H9 (cell line): ENCODE measurements at regions not wholly inside any gene's neighbourhood (a gene's known extent, or its start where the extent isn't known, plus 50 kb on each side); places are given as distances from the start of the nearest gene placed in this dataset.

ENCODE experiments used
- DNase-seq: peaks from one replicate; pipeline ENCODE4 v3.0.0-alpha.2; 2017
- H2AFZ ChIP-seq: one replicate; pipeline ENCODE4 v1.6.1; 2013; ENCODE audit warnings: mild to moderate bottlenecking, low read length, control low read depth, moderate library complexity
- H2AK5ac ChIP-seq: 2 replicates; pipeline ENCODE4 v1.6.1; 2013; ENCODE audit warnings: low read length, control low read depth, mixed read lengths; ENCODE audit not compliant: insufficient read length
- H2BK120ac ChIP-seq: one replicate; pipeline ENCODE4 v1.6.1; 2013; ENCODE audit warnings: low read depth, mild to moderate bottlenecking, low read length, control low read depth, inconsistent platforms; ENCODE audit not compliant: poor library complexity, severe bottlenecking
- H2BK12ac ChIP-seq: 2 replicates; pipeline ENCODE4 v1.6.1; 2013; ENCODE audit warnings: low read length, control low read depth, mixed read lengths, low read depth; ENCODE audit not compliant: insufficient read length
- H2BK15ac ChIP-seq: 2 replicates; pipeline ENCODE4 v1.6.1; 2013; ENCODE audit warnings: low read depth, low read length, control low read depth
- H2BK20ac ChIP-seq: one replicate; pipeline ENCODE4 v1.6.1; 2013; ENCODE audit warnings: low read depth, mild to moderate bottlenecking, low read length, control low read depth, inconsistent platforms; ENCODE audit not compliant: poor library complexity, severe bottlenecking
- H2BK5ac ChIP-seq: 2 replicates; pipeline ENCODE4 v1.6.1; 2013; ENCODE audit warnings: low read length, control low read depth, mixed read lengths; ENCODE audit not compliant: insufficient read length
- H3K14ac ChIP-seq: 2 replicates; pipeline ENCODE4 v1.6.1; 2013; ENCODE audit warnings: low read length, control low read depth; ENCODE audit not compliant: insufficient read depth
- H3K18ac ChIP-seq: 2 replicates; pipeline ENCODE4 v1.6.1; 2013; ENCODE audit warnings: low read depth, mild to moderate bottlenecking, mixed read lengths, low read length, control low read depth; ENCODE audit not compliant: insufficient read length
- H3K23ac ChIP-seq: 2 replicates; pipeline ENCODE4 v1.6.1; 2013; ENCODE audit warnings: low read length, control low read depth, mixed read lengths, low read depth; ENCODE audit not compliant: insufficient read length
- H3K23me2 ChIP-seq: 2 replicates; pipeline ENCODE4 v1.6.1; 2013; ENCODE audit warnings: low read depth, mild to moderate bottlenecking, mixed read lengths, low read length, control low read depth; ENCODE audit not compliant: insufficient read length, poor library complexity, severe bottlenecking
- H3K27ac ChIP-seq: 2 replicates; pipeline ENCODE4 v1.5.1; 2013; ENCODE audit warnings: low read length, control low read depth, mixed read lengths, low read depth; ENCODE audit not compliant: insufficient read length
- H3K27me3 ChIP-seq: 2 replicates; pipeline ENCODE4 v1.6.1; 2013; ENCODE audit warnings: low read length, control low read depth, inconsistent platforms; ENCODE audit not compliant: insufficient read depth
- H3K4ac ChIP-seq: 2 replicates; pipeline ENCODE4 v1.6.1; 2013; ENCODE audit warnings: low read depth, mild to moderate bottlenecking, control low read depth, inconsistent platforms, low read length, moderate library complexity
- H3K4me1 ChIP-seq: 2 replicates; pipeline ENCODE4 v1.6.1; 2013; ENCODE audit warnings: low read length, control low read depth, inconsistent platforms; ENCODE audit not compliant: insufficient read depth
- H3K4me2 ChIP-seq: 2 replicates; pipeline ENCODE4 v1.6.1; 2013; ENCODE audit warnings: low read length, control low read depth, mixed read lengths; ENCODE audit not compliant: insufficient read length, insufficient read depth
- H3K56ac ChIP-seq: 2 replicates; pipeline ENCODE4 v1.6.1; 2013; ENCODE audit warnings: low read depth, mild to moderate bottlenecking, mixed read lengths, low read length, control low read depth; ENCODE audit not compliant: insufficient read length
- H3K79me1 ChIP-seq: 2 replicates; pipeline ENCODE4 v1.6.1; 2013; ENCODE audit warnings: low read depth, mild to moderate bottlenecking, moderate library complexity, low read length, control low read depth, inconsistent platforms; ENCODE audit not compliant: insufficient read depth, poor library complexity, severe bottlenecking
- H3K79me2 ChIP-seq: 2 replicates; pipeline ENCODE4 v1.6.1; 2013; ENCODE audit warnings: low read length, control low read depth, inconsistent platforms; ENCODE audit not compliant: insufficient read depth
- H3K9ac ChIP-seq: 2 replicates; pipeline ENCODE4 v1.6.1; 2013; ENCODE audit warnings: low read length, control low read depth, mixed read lengths; ENCODE audit not compliant: insufficient read length; ENCODE audit errors: extremely low read depth
- H3K9me3 ChIP-seq: one replicate; pipeline ENCODE4 v1.6.1; 2013; ENCODE audit warnings: low read depth, low read length, inconsistent platforms; ENCODE audit not compliant: control insufficient read depth
- H3T11ph ChIP-seq: one replicate; pipeline ENCODE4 v1.6.1; 2013; ENCODE audit warnings: mild to moderate bottlenecking, low read length, control low read depth, inconsistent platforms
- H4K20me1 ChIP-seq: one replicate; pipeline ENCODE4 v1.6.1; 2013; ENCODE audit not compliant: control insufficient read depth, insufficient read length, insufficient read depth
- H4K5ac ChIP-seq: 2 replicates; pipeline ENCODE4 v1.6.1; 2013; ENCODE audit warnings: low read depth, mild to moderate bottlenecking, mixed read lengths, low read length, control low read depth; ENCODE audit not compliant: insufficient read length
- H4K8ac ChIP-seq: replicated peaks from 2 replicates; pipeline ENCODE4 v1.6.1; 2013; ENCODE audit warnings: low read length, control low read depth, mixed read lengths, low read depth; ENCODE audit not compliant: insufficient read length
- H4K91ac ChIP-seq: 2 replicates; pipeline ENCODE4 v1.6.1; 2013; ENCODE audit warnings: low read depth, mild to moderate bottlenecking, moderate library complexity, mixed read lengths, low read length, control low read depth; ENCODE audit not compliant: insufficient read length
- H3K27ac Mint-ChIP-seq, 3 experiments: 2 replicates in 2 of 3; 3 replicates in 1 of 3; pipeline ENCODE4 v1.8.0; 2020 to 2021; ENCODE audit warnings: mixed read lengths in 3 of 3, mild to moderate bottlenecking in 1 of 3, moderate library complexity in 1 of 3
- H3K27me3 Mint-ChIP-seq: 2 replicates; pipeline ENCODE4 v1.8.0; 2021; ENCODE audit warnings: low read depth, mild to moderate bottlenecking, moderate library complexity, mixed read lengths
- H3K36me3 Mint-ChIP-seq, 3 experiments: 2 replicates in 2 of 3; 3 replicates in 1 of 3; pipeline ENCODE4 v1.8.0; 2020 to 2021; ENCODE audit warnings: low read depth in 3 of 3, mixed read lengths in 3 of 3; ENCODE audit not compliant: insufficient read depth in 1 of 3
- H3K4me1 Mint-ChIP-seq, 2 experiments: 2 replicates each; pipeline ENCODE4 v1.8.0; 2020; ENCODE audit warnings: mixed read lengths in 2 of 2
- H3K4me3 Mint-ChIP-seq, 2 experiments: 2 replicates in 1 of 2; 3 replicates in 1 of 2; pipeline ENCODE4 v1.8.0; 2020 to 2021; ENCODE audit warnings: mild to moderate bottlenecking in 2 of 2, mixed read lengths in 2 of 2, moderate library complexity in 1 of 2
- H3K9me3 Mint-ChIP-seq, 2 experiments: 2 replicates in 1 of 2; 3 replicates in 1 of 2; pipeline ENCODE4 v1.8.0; 2020; ENCODE audit warnings: mild to moderate bottlenecking in 2 of 2, mixed read lengths in 2 of 2, moderate library complexity in 1 of 2
- WGBS: extraction: QIAGEN DNeasy Blood & Tissue Kit; methylation state at CpG from one replicate; pipeline ENCODE4 v1.1.7; 2013; ENCODE audit warnings: missing lambda C conversion rate, low lambda C conversion rate, mixed read lengths; ENCODE audit not compliant: insufficient read length; ENCODE audit errors: extremely low coverage; 5-methylcytosine and 5-hydroxymethylcytosine counted together
- TF ChIP-seq, protein P1 (sequence below): fragments of 200-600 bp; sonication (generic); conservative IDR thresholded peaks from 3 replicates; pipeline ENCODE4 v1.8.0; 2021; ENCODE audit warnings: antibody characterized with exemption, mild to moderate bottlenecking

DNA sequence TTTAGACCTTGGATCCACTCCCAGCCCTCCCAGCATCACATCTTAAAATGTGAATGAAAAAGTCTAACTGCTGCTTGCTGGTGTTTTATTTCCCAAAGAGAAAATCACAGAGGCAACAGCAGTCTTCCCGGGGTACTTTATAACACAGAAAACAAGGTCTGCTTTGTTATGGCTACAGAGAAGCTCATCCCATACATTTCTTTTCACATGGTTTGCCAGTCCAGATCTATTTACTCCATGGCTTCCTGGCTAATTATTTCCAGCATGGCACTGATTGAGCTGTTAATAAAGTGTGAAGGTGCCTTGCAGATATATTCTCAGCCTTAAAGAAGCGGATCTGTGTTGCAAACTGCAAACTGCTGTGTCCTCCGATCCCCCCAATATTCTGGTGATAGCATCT, 466.1 kb upstream of the CFAP20DC start:
- H3T11ph ChIP-seq: no peak overlapping the region
- Mint-ChIP-seq H3K27ac (peak overlapping the region in 1 of 3 experiments; percentile 33; a peak in 1 of 7 replicates), H3K9me3 (peaks cover 0 to 4% of the 10 kb centered on the region in 2 experiments; a peak in 2 of 5 replicates), H3K27me3 (peaks cover under 1% of the 10 kb centered on the region; the same call in 1 of the 2 replicates), H3K4me3 (no peak overlapping the region), H3K36me3 (no peaks in the 10 kb centered on the region), H3K4me1 (peaks cover 7 to 12% of the 10 kb centered on the region in 2 experiments)
- no peak overlapping the region for H2BK5ac ChIP-seq
- H3K4me2 ChIP-seq: no peak overlapping the region
- H3K27me3 ChIP-seq: no peaks in the 10 kb centered on the region
- H3K18ac ChIP-seq: no peak overlapping the region
- H2AFZ ChIP-seq: no peak overlapping the region
- no peak overlapping the region for H4K5ac ChIP-seq
- DNase-seq: no peak
- TF ChIP-seq, protein P1, sequence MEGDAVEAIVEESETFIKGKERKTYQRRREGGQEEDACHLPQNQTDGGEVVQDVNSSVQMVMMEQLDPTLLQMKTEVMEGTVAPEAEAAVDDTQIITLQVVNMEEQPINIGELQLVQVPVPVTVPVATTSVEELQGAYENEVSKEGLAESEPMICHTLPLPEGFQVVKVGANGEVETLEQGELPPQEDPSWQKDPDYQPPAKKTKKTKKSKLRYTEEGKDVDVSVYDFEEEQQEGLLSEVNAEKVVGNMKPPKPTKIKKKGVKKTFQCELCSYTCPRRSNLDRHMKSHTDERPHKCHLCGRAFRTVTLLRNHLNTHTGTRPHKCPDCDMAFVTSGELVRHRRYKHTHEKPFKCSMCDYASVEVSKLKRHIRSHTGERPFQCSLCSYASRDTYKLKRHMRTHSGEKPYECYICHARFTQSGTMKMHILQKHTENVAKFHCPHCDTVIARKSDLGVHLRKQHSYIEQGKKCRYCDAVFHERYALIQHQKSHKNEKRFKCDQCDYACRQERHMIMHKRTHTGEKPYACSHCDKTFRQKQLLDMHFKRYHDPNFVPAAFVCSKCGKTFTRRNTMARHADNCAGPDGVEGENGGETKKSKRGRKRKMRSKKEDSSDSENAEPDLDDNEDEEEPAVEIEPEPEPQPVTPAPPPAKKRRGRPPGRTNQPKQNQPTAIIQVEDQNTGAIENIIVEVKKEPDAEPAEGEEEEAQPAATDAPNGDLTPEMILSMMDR: no peak
- H3K9ac ChIP-seq: no peak overlapping the region
- no peak overlapping the region for H4K8ac ChIP-seq
- H3K79me1 ChIP-seq: no peaks in the 10 kb centered on the region
- H2BK15ac ChIP-seq: no peak overlapping the region
- H4K20me1 ChIP-seq: no peaks in the 10 kb centered on the region
- no peaks in the 10 kb centered on the region for H3K23me2 ChIP-seq
- H3K56ac ChIP-seq: no peak overlapping the region
- H2BK12ac ChIP-seq: no peak overlapping the region
- no peak overlapping the region for H3K14ac ChIP-seq
- H2BK120ac ChIP-seq: no peak overlapping the region
- no peak overlapping the region for H2AK5ac ChIP-seq
- H3K4ac ChIP-seq: no peak overlapping the region
- H3K23ac ChIP-seq: no peak overlapping the region
- no CpG with 5 or more reads among the region's 3 CpGs for WGBS
- no peaks in the 10 kb centered on the region for H3K4me1 ChIP-seq
- no peak overlapping the region for H4K91ac ChIP-seq
- H2BK20ac ChIP-seq: no peak overlapping the region
- H3K9me3 ChIP-seq: no peaks in the 10 kb centered on the region
- no peak overlapping the region for H3K27ac ChIP-seq
- no peaks in the 10 kb centered on the region for H3K79me2 ChIP-seq
